Panc1 (cell line): ENCODE measurements at regions not wholly inside any gene's neighbourhood (a gene's known extent, or its start where the extent isn't known, plus 50 kb on each side); places are given as distances from the start of the nearest gene placed in this dataset.
"Not testable (repeated sequence)": the region's sequence is repeated elsewhere in the genome, so short reads cannot be mapped to it uniquely, and the experiment has no call there.

ENCODE experiments used
- TF ChIP-seq, protein P1 (sequence below): fragments of 450-650 bp; IDR thresholded peaks from 2 replicates; pipeline ENCODE4 v1.5.1; 2017; ENCODE audit warnings: mild to moderate bottlenecking
- TF ChIP-seq, protein P2 (sequence below), 2 experiments: IDR thresholded peaks; 2 replicates each; pipeline ENCODE4 v1.6.1; 2011 to 2012; ENCODE audit warnings: low read depth in 2 of 2, control low read depth in 1 of 2, low read length in 1 of 2, mild to moderate bottlenecking in 1 of 2, moderate library complexity in 1 of 2; ENCODE audit not compliant: insufficient read depth in 1 of 2

DNA sequence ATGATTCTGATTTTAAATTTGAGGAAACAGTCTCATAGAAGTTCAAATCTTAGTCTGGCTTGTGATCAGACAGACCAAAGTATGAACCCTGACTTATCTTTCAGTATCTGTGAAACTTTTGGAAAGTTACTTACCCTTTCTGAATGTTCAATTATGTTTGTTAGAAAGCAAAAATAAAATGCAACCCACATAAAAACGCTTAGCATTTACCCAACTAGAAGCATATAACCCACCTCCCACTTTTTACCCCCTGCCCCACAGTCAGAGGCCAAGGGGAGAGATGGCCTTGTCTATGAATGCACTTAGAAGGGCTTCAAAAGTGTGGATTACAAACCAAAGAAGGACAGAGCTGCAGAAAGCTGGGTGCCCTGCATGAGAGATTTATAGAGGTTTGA, 248.2 kb downstream of the SPATA31A6 start:
- TF ChIP-seq, protein P1, sequence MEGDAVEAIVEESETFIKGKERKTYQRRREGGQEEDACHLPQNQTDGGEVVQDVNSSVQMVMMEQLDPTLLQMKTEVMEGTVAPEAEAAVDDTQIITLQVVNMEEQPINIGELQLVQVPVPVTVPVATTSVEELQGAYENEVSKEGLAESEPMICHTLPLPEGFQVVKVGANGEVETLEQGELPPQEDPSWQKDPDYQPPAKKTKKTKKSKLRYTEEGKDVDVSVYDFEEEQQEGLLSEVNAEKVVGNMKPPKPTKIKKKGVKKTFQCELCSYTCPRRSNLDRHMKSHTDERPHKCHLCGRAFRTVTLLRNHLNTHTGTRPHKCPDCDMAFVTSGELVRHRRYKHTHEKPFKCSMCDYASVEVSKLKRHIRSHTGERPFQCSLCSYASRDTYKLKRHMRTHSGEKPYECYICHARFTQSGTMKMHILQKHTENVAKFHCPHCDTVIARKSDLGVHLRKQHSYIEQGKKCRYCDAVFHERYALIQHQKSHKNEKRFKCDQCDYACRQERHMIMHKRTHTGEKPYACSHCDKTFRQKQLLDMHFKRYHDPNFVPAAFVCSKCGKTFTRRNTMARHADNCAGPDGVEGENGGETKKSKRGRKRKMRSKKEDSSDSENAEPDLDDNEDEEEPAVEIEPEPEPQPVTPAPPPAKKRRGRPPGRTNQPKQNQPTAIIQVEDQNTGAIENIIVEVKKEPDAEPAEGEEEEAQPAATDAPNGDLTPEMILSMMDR, result not testable (repeated sequence)
- TF ChIP-seq, protein P2, sequence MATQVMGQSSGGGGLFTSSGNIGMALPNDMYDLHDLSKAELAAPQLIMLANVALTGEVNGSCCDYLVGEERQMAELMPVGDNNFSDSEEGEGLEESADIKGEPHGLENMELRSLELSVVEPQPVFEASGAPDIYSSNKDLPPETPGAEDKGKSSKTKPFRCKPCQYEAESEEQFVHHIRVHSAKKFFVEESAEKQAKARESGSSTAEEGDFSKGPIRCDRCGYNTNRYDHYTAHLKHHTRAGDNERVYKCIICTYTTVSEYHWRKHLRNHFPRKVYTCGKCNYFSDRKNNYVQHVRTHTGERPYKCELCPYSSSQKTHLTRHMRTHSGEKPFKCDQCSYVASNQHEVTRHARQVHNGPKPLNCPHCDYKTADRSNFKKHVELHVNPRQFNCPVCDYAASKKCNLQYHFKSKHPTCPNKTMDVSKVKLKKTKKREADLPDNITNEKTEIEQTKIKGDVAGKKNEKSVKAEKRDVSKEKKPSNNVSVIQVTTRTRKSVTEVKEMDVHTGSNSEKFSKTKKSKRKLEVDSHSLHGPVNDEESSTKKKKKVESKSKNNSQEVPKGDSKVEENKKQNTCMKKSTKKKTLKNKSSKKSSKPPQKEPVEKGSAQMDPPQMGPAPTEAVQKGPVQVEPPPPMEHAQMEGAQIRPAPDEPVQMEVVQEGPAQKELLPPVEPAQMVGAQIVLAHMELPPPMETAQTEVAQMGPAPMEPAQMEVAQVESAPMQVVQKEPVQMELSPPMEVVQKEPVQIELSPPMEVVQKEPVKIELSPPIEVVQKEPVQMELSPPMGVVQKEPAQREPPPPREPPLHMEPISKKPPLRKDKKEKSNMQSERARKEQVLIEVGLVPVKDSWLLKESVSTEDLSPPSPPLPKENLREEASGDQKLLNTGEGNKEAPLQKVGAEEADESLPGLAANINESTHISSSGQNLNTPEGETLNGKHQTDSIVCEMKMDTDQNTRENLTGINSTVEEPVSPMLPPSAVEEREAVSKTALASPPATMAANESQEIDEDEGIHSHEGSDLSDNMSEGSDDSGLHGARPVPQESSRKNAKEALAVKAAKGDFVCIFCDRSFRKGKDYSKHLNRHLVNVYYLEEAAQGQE (IDR thresholded peaks at IDR 0.05; ENCODE audit: insufficient read depth in 1 of 2, low read depth in 2 of 2, low read length in 1 of 2), result not testable (repeated sequence)
